GM18520 (cell line): ENCODE measurements at regions not wholly inside any gene's neighbourhood (a gene's known extent, or its start where the extent isn't known, plus 50 kb on each side); places are given as distances from the start of the nearest gene placed in this dataset.
"Not testable (repeated sequence)": the region's sequence is repeated elsewhere in the genome, so short reads cannot be mapped to it uniquely, and the experiment has no call there.

Experiments used
- ATAC-seq: cut with Tn5 transposase; IDR thresholded peaks from one replicate; pipeline ENCODE4 v1.9.1; 2021; ENCODE audit not compliant: unreplicated experiment

- no peak for ATAC-seq
Measured at GRCh38 chr11:107276077-107276476, 181.5 kb downstream of the CWF19L2 start.

- no peak for ATAC-seq
Measured at GRCh38 chr11:107275632-107276031, 182.0 kb downstream of the CWF19L2 start.

- ATAC-seq, result no peak
Measured at GRCh38 chr11:107274138-107274537, 183.5 kb downstream of the CWF19L2 start.

- ATAC-seq, result no peak
Measured at GRCh38 chr11:107272561-107272960, 185.1 kb downstream of the CWF19L2 start.

- no peak for ATAC-seq
Measured at GRCh38 chr11:107271425-107271824, 186.2 kb downstream of the CWF19L2 start.

GRCh38 chr11:107268977-107269376 is 188.6 kb downstream of the CWF19L2 start:
- ATAC-seq, result no peak

- ATAC-seq, result no peak
Measured at GRCh38 chr11:107266455-107266854, 191.2 kb downstream of the CWF19L2 start.

- ATAC-seq, result no peak
Measured at GRCh38 chr11:107265591-107266121, 192.0 kb downstream of the CWF19L2 start.

- no peak for ATAC-seq
Measured at GRCh38 chr11:107263844-107264563, 193.6 kb downstream of the CWF19L2 start.

- ATAC-seq, result no peak
Measured at GRCh38 chr11:107259811-107260221, 197.8 kb downstream of the CWF19L2 start.

GRCh38 chr11:107257710-107258109 is 199.9 kb downstream of the CWF19L2 start:
- no peak for ATAC-seq

- not testable (repeated sequence) for ATAC-seq
Measured at GRCh38 chr11:107253661-107254060, 204.0 kb downstream of the CWF19L2 start.

GRCh38 chr11:107252429-107253161 is 205.0 kb downstream of the CWF19L2 start:
- ATAC-seq, result peak; percentile 99

GRCh38 chr11:107251298-107251697 is 206.3 kb downstream of the CWF19L2 start:
- ATAC-seq, result no peak

GRCh38 chr11:107250017-107250416 is 207.6 kb downstream of the CWF19L2 start:
- no peak for ATAC-seq

GRCh38 chr11:107249054-107249453 is 208.6 kb downstream of the CWF19L2 start:
- no peak for ATAC-seq

- ATAC-seq, result no peak
Measured at GRCh38 chr11:107247167-107247861, 210.3 kb downstream of the CWF19L2 start.

- no peak for ATAC-seq
Measured at GRCh38 chr11:107243929-107244328, 213.7 kb downstream of the CWF19L2 start.

GRCh38 chr11:107232451-107232850 is 214.2 kb upstream of the GUCY1A2 start:
- no peak for ATAC-seq

GRCh38 chr11:107224836-107225235 is 206.6 kb upstream of the GUCY1A2 start:
- ATAC-seq, result no peak

GRCh38 chr11:107222916-107223460 is 204.7 kb upstream of the GUCY1A2 start:
- no peak for ATAC-seq
